ENCODE measurements at regions not wholly inside any gene's neighbourhood (a gene's known extent, or its start where the extent isn't known, plus 50 kb on each side); places are given as distances from the start of the nearest gene placed in this dataset.

- H3K4me3 ChIP-seq (ENCODE audit: low read depth, low read length): no peak overlapping the region
- no peak for TF ChIP-seq CTCF (IDR thresholded peaks at IDR 0.05; ENCODE audit: insufficient read depth, low read depth, low read length)
- DNase-seq (ENCODE audit: low read depth): no peak
Measured at GRCh38 chr4:182105416-182105815, 137.8 kb upstream of the TENM3 start.

- TF ChIP-seq CTCF (IDR thresholded peaks at IDR 0.05; ENCODE audit: insufficient read depth, low read depth, low read length): no peak
- no peak overlapping the region for H3K4me3 ChIP-seq (ENCODE audit: low read depth, low read length)
- no peak for DNase-seq (ENCODE audit: low read depth)
Measured at GRCh38 chr4:182107931-182108330, 135.3 kb upstream of the TENM3 start.

DNA sequence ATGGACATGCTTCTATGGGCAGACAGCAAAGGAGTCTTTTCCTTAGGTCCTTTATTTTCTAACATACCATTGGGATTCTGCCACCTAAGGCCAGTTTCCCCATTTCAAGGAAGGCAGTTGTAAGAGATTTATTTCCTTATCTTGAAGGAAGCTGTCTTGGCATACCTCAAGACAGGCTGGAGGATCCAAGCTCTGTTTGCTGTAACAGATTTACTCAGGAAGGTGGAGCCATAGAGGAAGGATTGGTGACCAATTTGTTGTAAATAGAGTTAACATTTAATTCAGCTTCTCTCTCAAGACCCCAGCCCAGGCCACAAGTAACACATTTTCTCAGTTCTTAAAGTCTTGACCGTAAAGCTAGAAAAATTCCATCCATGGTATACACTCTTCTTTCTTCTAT, 131.6 kb upstream of the TENM3 start:
- no peak overlapping the region for H3K4me3 ChIP-seq (ENCODE audit: low read depth, low read length)
- DNase-seq (ENCODE audit: low read depth): no peak
- no peak for TF ChIP-seq CTCF (IDR thresholded peaks at IDR 0.05; ENCODE audit: insufficient read depth, low read depth, low read length)

DNA sequence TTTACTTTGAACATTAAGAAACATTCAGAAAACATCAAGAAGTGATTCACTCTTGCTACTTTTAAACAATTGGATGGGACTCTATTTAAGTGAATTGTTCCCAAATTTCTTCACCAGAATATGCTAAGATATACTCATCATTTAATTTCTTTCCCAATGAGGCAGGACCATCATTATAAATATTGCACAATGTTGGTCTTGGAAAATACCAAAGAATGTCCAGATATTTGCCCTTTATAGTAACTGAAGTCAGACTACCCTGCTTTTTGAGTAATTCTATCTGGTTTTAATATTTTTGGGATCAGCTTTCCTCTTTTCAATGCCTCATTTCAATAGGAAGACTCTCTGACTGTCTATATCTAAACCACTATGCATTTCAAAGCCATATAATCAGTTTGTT, 129.4 kb upstream of the TENM3 start:
- no peak overlapping the region for H3K4me3 ChIP-seq (ENCODE audit: low read depth, low read length)
- DNase-seq (ENCODE audit: low read depth): no peak
- no peak for TF ChIP-seq CTCF (IDR thresholded peaks at IDR 0.05; ENCODE audit: insufficient read depth, low read depth, low read length)

DNA sequence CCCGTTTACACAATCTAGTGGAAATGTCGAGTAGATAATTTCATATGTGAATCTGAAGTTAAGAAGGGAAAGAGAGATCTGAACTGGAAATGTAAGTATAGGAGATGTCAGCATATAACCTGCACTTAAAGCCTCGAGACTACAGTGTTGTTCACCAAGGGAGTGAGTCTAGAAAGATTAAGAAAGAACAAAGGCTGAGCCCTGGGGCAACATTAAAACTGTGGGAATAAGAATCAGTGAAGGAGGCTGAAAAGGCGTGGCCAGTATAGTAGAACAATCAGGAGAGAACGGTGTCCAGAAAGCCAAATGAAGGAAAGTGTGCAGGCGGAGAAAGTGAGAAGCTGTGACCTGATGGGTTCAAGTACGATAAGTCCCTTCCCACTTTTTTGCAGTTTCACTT, 118.8 kb upstream of the TENM3 start:
- no peak overlapping the region for H3K4me3 ChIP-seq (ENCODE audit: low read depth, low read length)
- TF ChIP-seq CTCF (IDR thresholded peaks at IDR 0.05; ENCODE audit: insufficient read depth, low read depth, low read length): no peak
- DNase-seq (ENCODE audit: low read depth): no peak

DNA sequence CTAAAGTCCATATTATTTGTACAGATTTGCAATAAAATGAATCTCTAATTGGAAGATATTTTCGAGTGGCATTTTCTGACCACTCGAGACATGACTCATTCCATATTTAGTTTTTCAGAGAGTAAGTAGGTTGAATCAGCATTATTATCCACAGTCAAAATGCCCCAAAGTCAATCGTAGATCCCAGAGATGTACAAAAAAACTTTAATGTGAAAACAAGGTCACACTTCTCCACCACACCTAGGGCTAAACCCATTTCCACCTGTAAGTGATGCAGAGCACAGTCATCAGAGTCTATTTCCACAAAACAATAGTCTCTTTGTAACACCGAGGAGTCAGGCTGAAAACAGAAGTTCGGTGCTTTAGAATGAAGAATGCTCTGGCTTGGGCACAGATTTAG, 117.1 kb upstream of the TENM3 start:
- TF ChIP-seq CTCF (IDR thresholded peaks at IDR 0.05; ENCODE audit: insufficient read depth, low read depth, low read length): no peak
- DNase-seq (ENCODE audit: low read depth): no peak
- H3K4me3 ChIP-seq (ENCODE audit: low read depth, low read length): no peak overlapping the region

- TF ChIP-seq CTCF (IDR thresholded peaks at IDR 0.05; ENCODE audit: insufficient read depth, low read depth, low read length): no peak
- H3K4me3 ChIP-seq (ENCODE audit: low read depth, low read length): no peak overlapping the region
- no peak for DNase-seq (ENCODE audit: low read depth)
Measured at GRCh38 chr4:182126603-182127002, 116.6 kb upstream of the TENM3 start.
